Activated naive CD4-positive, alpha-beta T cell treated with anti-CD3 and anti-CD28 coated beads, Interleukin-2, amount 50 U/mL, for 72 hours (primary cell): ENCODE measurements at regions not wholly inside any gene's neighbourhood (a gene's known extent, or its start where the extent isn't known, plus 50 kb on each side); places are given as distances from the start of the nearest gene placed in this dataset.
A peak's percentile ranks its signal among the peaks of the same experiment; 100 is the strongest.

Experiments
- ATAC-seq, 2 donors: fragments of 150-1000 bp; cut with Tn5 transposase; 2 replicates each; pipeline ENCODE4 v1.10.0; 2021; ENCODE audit warnings: mild to moderate bottlenecking in 2 of 2, moderate library complexity in 2 of 2
- DNase-seq, 2 donors: peaks; one replicate each; pipeline ENCODE4 v3.0.0; 2021 to 2022; ENCODE audit warnings: low spot score in 2 of 2
- H3K27ac Mint-ChIP-seq, 2 donors: one replicate each; pipeline ENCODE4 v1.8.0; 2022; ENCODE audit warnings: mild to moderate bottlenecking in 2 of 2, mixed read lengths in 2 of 2
- H3K36me3 Mint-ChIP-seq, 2 donors: one replicate each; pipeline ENCODE4 v1.8.0; 2022; ENCODE audit warnings: mixed read lengths in 2 of 2
- H3K9me3 Mint-ChIP-seq, 2 donors: one replicate each; pipeline ENCODE4 v1.8.0; 2022; ENCODE audit warnings: mixed read lengths in 2 of 2

DNA sequence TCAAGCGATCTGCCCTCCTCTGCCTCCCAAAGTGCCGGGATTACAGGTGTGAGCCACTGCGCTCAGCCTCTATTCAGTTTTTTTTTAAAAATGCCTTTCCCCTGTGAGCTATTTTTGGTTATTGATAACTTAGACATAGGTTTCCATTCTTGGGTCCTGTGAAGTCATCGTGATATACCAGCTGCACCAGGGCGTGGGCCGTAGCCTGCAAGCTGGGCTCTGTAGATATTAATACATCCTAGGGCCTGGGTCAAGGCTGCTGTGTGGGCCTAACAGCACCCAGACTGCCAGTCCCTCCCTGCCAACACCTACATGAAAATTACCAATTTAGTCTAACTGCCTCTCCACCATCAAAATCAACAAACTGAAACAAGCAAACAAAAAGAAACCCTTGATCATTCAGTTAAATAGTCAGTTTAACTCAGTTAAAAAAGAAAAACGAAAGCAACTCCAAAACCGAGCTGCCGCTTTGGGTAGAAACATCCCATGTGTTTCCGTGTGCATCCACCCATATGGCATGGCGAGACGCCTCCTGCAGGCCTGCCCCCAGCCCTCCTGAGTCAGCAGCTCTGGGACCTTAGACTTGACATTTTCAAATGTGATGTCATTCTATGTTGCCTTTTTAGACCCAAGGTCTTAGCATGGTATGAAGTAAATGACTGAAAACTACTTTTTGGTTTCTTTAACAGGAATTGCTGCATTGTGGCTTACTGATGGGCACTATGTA lies 330.2 kb downstream of the GLRX3 start:
- no peak overlapping the region for H3K27ac Mint-ChIP-seq
- H3K9me3 Mint-ChIP-seq, result peaks cover 18 to 19% of the 10 kb centered on the region in 2 donors
- ATAC-seq, result no peak
- no peak for DNase-seq
- peaks cover 0 to 19% of the 10 kb centered on the region in 2 donors for H3K36me3 Mint-ChIP-seq

DNA sequence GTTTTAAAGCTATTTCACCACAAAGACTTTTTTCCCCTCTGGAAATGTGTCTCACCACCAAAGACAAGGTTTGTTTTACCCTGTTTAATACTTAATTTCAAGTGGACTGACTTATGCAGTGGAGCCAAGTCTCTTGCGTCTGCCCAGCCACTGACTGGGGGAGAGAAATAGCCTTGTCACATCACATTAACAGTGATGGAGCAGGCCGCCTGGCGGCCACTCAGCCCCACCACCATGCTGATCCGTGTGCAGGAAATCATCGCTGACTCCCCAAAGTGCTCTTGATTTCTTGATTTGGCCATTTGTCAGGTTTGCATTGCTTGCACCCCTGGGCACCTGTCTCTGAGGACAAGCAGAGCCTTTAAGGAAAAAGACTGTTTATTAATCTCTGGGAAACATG lies 334.1 kb downstream of the GLRX3 start:
- DNase-seq (no peak), ATAC-seq (no peak)
- H3K36me3 Mint-ChIP-seq, result peaks cover 0 to 19% of the 10 kb centered on the region in 2 donors
- H3K27ac Mint-ChIP-seq, result no peak overlapping the region
- H3K9me3 Mint-ChIP-seq, result peaks cover 18 to 19% of the 10 kb centered on the region in 2 donors

DNA sequence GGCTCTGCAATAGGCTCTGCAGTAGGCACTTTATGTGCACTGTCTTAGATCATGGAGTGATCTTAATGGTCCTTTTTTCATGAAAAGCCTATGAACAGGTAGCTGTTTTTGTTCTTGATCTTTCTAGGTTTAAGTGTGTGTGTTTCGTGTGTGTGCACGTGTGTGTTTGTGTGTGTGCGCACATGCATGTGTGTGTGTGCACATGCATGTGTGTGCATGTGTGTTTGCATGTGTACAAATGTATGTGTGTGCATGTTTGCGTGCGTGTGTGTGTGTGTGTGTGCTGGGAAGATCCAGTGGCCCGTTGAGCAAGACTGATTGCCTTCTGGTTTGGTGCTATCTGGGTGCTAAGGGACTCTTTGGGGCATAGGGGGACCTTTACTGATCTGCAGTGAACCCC lies 334.8 kb downstream of the GLRX3 start:
- Mint-ChIP-seq H3K9me3 (peaks cover 18 to 19% of the 10 kb centered on the region in 2 donors), H3K27ac (no peak overlapping the region), H3K36me3 (peaks cover 0 to 19% of the 10 kb centered on the region in 2 donors)
- no peak for DNase-seq
- ATAC-seq, result no peak

DNA sequence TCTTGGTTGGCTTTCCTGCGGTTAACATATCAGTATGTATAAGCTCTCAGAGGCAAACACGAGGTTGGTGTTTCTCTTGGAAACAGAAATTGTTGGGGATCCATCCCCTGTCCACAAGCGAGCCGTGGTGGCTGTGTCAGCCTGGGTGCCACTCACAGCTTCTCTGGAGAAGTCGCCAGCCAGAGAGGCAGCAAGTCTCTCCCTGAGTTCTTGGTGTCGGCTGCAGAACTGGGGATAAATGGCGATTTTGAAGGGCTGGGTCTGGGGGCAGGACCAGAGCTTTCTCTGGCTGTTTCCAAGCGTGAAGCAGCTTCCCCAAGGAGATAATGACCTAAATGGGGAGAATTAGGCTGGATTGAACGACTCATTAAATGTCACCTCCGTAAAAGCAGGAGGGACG lies 335.3 kb downstream of the GLRX3 start:
- Mint-ChIP-seq H3K9me3 (peaks cover 18 to 19% of the 10 kb centered on the region in 2 donors), H3K27ac (no peak overlapping the region), H3K36me3 (peaks cover 0 to 19% of the 10 kb centered on the region in 2 donors)
- ATAC-seq, result no peak
- no peak for DNase-seq

DNA sequence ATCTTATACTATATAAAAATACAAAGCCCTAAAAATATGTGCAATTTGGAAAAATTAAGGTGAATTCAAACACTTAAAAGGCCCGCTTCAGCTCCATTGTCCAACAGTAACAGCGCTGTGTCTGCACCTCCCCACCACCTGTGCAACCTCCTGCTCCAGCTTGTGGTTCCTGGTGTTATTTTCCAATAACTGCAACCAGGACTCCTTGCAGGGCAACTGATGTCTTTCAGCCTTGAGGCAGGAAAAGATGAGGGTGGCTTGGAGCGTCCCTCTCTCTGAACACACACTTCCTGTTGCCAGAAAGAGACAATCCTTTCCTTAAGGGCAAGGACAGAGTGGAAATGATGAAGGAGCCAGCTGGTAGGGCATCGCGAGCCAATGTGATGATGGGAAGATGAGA lies 336.0 kb downstream of the GLRX3 start:
- peaks cover 14 to 15% of the 10 kb centered on the region in 2 donors for H3K9me3 Mint-ChIP-seq
- ATAC-seq, result no peak
- no peak for DNase-seq
- H3K27ac Mint-ChIP-seq, result no peak overlapping the region
- H3K36me3 Mint-ChIP-seq, result peaks cover 0 to 14% of the 10 kb centered on the region in 2 donors

DNA sequence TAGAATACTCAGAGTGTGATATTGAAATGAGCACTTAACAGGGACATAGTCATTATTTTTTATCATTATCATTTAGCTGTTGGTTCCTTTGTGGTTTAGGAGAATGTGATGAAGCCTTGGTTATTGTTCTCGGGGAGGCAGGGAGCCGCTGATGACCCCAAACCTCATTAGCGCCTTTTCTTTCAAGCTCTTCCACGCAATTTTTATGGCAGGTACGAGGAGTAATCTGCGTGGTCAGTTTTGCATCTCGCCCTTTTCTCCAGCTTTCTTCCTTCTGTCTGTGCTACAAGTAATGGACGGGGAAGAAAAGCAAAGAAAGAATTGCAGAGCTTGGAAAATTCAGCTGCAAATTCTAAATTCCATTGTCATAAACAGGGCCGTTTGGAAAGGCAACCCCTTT lies 338.4 kb downstream of the GLRX3 start:
- ATAC-seq, result peak in 1 of 2 donors; percentile 44
- DNase-seq, result no peak
- peaks cover 2 to 4% of the 10 kb centered on the region in 2 donors for H3K9me3 Mint-ChIP-seq
- H3K27ac Mint-ChIP-seq, result no peak overlapping the region
- H3K36me3 Mint-ChIP-seq, result peaks cover 0 to 4% of the 10 kb centered on the region in 2 donors

DNA sequence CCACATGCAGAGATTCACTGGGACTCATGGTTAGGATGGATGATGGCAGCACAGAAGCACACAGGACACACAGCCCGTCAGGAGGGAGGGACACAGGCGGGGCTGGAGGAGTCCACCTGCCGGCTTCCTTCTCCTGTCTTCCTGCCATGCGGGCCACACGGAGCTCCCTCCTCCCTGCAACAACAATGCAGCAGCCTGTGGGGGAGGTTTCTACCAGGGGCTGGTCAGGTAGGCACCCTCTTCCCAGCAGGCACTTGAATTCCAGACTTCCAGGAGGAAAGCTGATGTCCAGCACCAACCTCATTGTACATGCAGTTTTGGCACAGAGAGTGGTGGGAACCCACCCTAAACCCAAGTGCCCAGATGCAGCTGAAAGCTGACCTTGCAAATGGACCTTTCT lies 341.2 kb downstream of the GLRX3 start:
- Mint-ChIP-seq H3K36me3 (no peaks in the 10 kb centered on the region), H3K9me3 (no peaks in the 10 kb centered on the region), H3K27ac (no peak overlapping the region)
- DNase-seq, result no peak
- no peak for ATAC-seq

DNA sequence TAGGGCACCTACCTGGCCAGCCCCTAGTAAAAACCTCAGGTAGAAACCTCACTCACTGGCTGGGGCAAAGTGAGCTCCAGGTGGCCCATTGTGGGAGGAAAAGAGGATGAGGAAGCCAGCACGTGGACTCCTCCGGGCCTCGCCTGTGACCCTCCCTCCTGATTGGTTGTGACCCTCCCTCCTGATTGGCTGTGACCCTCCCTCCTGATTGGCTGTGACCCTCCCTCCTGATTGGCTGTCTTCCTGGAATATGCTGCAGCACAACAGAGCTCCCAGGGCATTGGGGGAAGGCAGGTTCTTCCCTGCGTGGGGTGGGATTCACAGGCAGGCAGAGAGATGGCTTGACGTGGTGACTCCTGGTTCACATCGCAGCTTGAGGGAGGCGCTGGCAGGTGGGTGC lies 343.0 kb downstream of the GLRX3 start:
- Mint-ChIP-seq H3K9me3 (no peaks in the 10 kb centered on the region), H3K36me3 (no peaks in the 10 kb centered on the region), H3K27ac (no peak overlapping the region)
- ATAC-seq, result no peak
- DNase-seq, result no peak

DNA sequence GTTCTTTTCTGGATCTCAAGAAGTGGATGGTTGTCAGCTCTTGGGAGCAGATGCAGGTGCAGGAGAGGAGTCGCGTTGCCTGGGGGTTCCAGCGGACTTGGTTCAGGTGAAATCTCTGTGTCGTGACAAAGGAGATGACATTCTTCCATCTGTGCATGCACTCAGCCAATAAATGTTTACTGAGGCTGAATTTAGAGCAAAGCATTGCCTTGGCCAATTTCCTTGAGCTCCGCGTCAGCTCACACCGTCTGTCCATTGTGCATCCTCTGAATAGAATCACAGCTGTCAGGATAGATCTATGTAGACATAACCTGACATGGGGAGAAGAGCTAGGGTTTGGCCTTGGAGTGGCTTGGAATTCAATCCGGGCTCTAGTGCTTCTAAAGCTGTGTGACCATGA lies 343.7 kb downstream of the GLRX3 start:
- Mint-ChIP-seq H3K36me3 (no peaks in the 10 kb centered on the region), H3K27ac (no peak overlapping the region), H3K9me3 (no peaks in the 10 kb centered on the region)

DNA sequence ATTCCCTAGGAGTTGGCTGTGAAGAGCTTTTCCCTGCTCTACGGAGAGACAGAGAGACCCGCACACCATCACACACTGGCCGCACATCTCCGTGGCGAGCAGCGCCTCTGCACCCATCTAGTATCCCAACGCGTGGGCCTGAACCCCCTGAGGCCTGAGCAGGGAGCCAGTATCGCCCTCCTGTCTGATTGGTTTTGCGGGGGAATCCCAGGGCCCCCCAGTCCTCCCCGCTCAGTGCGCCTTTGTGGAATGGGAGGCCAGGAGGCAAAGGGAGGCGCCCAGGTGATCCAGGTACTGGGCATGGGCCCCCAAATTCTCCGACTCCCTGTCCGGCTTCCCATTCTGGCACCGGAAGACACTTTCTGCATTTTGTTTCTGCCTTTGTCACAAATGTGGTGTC lies 344.3 kb downstream of the GLRX3 start:
- DNase-seq (no peak), ATAC-seq (no peak)
- H3K36me3 Mint-ChIP-seq, result no peaks in the 10 kb centered on the region
- no peak overlapping the region for H3K27ac Mint-ChIP-seq
- no peaks in the 10 kb centered on the region for H3K9me3 Mint-ChIP-seq

More for the DNA sequence above, 343.7 kb downstream of the GLRX3 start:
- ATAC-seq, result no peak
- DNase-seq, result no peak

DNA sequence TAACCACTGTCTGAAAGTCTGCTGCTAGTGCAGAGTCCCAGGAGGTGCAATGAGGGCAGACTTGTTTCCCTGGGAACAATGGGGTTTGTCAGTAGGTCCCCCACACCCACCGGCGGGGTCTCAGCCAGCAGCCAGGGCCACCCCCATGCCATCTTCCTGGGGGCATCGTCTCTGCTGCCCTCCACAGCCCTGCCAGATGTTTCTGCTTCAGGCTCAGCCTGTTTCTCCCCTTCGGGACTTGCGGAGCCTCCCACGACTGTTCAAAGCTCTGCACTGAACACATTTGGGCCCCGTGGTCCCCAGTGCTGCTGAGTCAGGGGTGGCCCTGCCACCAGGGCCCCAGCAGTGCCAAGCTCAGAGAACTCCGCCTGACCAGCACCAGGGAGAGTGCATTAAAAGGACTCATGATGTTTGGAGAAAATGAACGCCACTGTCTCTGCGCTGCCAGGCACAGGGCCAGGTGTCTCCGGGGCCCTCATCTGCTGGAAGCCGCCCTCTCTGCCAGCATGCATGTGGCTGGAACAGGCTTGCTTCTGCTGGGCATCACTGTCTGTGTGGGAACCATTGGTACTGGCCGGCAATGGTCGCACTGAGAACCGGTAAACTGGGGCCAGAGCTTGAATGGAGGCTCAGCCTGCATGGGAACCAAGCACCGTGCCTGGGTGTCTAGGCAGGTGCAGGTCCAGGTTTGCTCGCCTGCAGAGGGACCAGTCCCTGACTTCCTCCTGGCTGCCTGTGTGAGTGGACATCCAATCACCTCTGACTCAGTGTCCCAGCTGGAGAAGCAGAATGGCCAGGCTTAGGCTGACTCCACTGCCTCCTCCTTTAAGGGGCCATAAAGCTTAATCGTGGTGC lies 345.1 kb downstream of the GLRX3 start:
- no peak for DNase-seq
- no peak overlapping the region for H3K27ac Mint-ChIP-seq
- H3K36me3 Mint-ChIP-seq, result no peaks in the 10 kb centered on the region
- H3K9me3 Mint-ChIP-seq, result no peaks in the 10 kb centered on the region
- no peak for ATAC-seq

DNA sequence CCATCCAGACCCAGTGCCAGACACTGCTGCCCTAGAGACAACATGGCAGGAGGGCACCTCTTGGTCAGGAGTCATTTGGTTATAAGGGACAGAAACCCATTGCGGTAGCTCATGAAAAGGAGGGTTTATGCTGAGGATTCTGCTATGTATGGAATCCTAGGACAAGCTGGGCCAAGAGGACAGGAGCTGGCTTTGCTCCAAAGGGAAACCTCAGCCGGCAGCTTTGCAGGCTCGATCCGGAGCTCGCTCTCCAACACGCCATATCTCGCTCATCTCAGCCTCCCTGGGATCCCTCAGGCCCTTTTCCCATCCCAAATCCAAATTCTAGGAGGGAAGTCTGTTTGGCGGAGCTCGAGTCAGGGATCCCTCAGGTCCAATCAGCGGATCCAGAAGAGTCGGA lies 345.7 kb downstream of the GLRX3 start:
- no peaks in the 10 kb centered on the region for H3K36me3 Mint-ChIP-seq
- ATAC-seq (no peak), DNase-seq (no peak)
- H3K27ac Mint-ChIP-seq, result no peak overlapping the region
- H3K9me3 Mint-ChIP-seq, result no peaks in the 10 kb centered on the region

DNA sequence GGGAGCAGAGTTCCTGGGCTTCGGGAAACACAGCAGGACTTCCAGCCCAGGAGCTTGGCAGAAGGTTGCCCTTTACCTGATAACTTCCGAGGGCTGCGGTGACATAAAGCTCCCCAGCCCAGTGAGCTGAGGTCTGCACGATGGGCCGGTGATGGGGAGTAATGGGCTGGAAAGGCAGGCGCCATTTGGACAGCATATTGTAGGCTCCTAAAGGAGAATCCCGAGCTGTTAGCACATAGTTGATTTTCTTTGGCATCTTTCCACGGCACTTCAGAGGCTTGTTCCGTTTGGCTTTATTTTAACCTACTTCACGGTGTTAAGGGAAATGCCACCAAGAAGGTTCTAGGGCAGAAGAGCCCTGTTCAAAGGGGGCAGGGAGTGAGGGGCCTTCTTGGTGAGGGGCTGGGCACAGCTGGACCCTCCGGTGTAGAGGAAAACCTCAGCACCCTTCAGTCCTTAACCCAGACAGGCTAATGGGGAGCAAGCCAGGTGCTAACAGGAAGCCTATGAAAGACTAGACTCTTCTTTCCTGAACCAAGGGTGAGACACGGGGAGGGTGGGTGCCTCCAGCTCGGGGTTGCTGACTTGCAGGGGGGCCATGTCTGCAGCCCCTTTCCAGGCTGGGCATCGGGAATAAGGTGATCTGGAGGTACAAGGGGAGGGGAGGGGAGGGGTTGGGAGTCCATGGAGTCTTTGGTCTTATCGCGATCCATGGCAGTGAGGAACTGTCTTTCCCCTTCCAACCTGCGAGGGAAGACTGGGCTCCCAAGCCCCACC lies 347.7 kb downstream of the GLRX3 start:
- no peaks in the 10 kb centered on the region for H3K36me3 Mint-ChIP-seq
- H3K27ac Mint-ChIP-seq, result no peak overlapping the region
- DNase-seq (no peak), ATAC-seq (no peak)
- H3K9me3 Mint-ChIP-seq, result no peaks in the 10 kb centered on the region

DNA sequence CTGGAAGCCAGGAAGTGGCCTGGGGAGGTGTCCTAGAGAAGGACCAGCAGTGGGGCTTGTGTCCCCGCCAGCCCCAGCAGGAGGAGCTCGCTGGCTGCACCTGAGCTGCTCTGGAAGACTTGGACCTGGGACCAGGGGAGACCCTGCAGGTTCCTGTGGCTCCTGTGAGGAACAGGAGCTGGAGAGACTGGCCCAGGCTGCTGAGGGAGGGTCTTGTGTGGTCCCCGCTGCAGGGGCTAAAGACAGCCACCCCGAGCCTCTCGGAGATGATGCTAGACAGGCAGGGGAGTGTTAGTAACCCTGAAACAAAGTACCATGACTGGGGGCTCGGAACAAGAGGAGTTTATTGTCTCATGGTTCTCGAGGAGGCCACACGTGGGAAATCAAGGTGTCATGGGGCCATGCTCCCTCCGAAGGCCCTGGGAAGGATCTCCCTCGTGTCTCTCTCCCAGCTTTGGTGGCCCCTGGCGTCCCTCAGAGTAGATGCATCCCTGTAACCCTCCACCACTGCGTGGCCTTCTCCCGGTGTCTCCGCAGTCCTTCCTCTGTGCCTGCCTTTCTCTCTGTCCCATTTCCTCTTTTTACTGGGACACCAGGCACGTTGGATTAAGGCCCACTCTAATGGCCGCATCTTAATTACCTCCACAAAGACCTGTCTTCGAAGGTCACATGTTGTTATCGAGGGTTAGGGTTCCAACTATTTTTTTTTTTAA lies 348.4 kb downstream of the GLRX3 start:
- H3K9me3 Mint-ChIP-seq, result no peaks in the 10 kb centered on the region
- ATAC-seq, result no peak
- DNase-seq, result no peak
- H3K27ac Mint-ChIP-seq, result no peak overlapping the region
- no peaks in the 10 kb centered on the region for H3K36me3 Mint-ChIP-seq

DNA sequence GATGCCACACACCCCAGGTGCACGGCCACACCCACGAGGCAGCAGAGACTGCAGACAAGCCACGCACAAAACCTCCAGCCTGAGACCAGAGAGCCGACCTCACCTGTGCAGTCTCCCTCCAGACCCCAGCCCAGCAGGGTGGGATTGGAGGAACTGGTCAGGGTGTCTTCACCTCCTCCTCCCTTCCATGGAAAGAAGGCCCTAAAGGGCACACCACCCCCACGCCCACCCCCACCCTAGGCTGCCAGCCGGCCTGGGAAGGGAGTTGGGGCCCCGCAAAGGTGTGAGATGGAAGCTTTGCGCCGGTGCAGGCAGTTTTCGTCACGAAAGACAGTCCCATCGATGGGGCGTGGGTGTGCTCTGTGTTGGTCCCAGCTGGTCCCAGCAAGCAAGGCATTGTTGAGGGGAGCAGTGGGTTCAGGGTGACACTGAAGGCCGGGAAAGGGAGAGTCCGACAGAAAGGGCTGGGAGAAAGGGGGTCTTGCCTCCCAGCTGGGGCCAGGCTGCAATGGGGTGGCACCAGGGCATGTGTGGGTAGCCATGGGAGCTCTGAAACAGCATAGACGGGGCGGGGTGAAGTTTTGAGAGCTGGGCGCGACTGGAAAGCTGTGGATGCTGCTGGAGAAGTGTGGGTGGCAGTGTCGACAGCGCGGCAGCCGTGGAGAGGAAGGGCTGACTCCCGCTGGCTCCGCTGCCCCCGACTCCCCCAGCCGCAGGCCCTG lies 349.2 kb downstream of the GLRX3 start:
- Mint-ChIP-seq H3K9me3 (no peaks in the 10 kb centered on the region), H3K36me3 (no peaks in the 10 kb centered on the region), H3K27ac (no peak overlapping the region)
- DNase-seq (no peak), ATAC-seq (no peak)
